ENCODE measurements at regions not wholly inside any gene's neighbourhood (a gene's known extent, or its start where the extent isn't known, plus 50 kb on each side); places are given as distances from the start of the nearest gene placed in this dataset.

DNA sequence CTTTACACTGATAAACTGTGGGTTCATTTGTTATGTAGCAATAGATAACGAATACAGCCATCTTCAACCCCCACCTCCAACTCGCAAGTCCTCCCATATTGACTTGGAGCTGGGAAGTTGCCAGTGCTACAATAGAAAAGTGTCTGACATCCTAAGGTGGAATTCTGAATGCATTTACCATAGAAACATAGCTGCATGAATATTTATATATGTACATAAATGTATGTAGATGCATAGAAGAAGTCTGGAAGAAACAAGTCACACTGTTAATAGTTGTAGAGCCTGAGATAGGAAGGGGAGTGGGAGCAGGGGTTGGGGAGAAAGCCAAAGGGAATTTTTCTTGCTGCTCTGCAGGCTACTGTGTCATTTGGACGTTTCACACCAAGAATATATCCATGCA lies 88.1 kb upstream of the SSBP2 start:
- Mint-ChIP-seq H3K27me3 (ENCODE audit: low read depth in 2 of 2) (peaks cover under 1 to 2% of the 10 kb centered on the region in 2 donors), H3K36me3 (no peaks in the 10 kb centered on the region), H3K4me1 (no peaks in the 10 kb centered on the region), H3K9me3 (no peaks in the 10 kb centered on the region), H3K4me3 (no peak overlapping the region), H3K27ac (no peak overlapping the region)
- 90% methylated on average over 2 of the region's 3 CpGs for WGBS (ENCODE audit: insufficient coverage)
- H3K9me3 ChIP-seq (ENCODE audit: control insufficient read depth, insufficient read depth, low read length): no peaks in the 10 kb centered on the region
- H3K27me3 ChIP-seq (ENCODE audit: control insufficient read depth, insufficient read depth, low read length): no peaks in the 10 kb centered on the region
- no peak for TF ChIP-seq CTCF (IDR thresholded peaks at IDR 0.05)
- no peak overlapping the region for H3K4me3 ChIP-seq (ENCODE audit: low read length)
- intact Hi-C loops (cut with micrococcal nuclease): no loop called here
- H3K27ac ChIP-seq (ENCODE audit: low read length): no peak overlapping the region
- ATAC-seq (no peak), DNase-seq (no peak)
- H3K36me3 ChIP-seq (ENCODE audit: control insufficient read depth, insufficient read depth, low read length): no peaks in the 10 kb centered on the region
- H3K4me1 ChIP-seq (ENCODE audit: control insufficient read depth, insufficient read depth, low read length): no peaks in the 10 kb centered on the region

- TF ChIP-seq CTCF (IDR thresholded peaks at IDR 0.05): peak; percentile 46
- DNase-seq (peak in 1 of 2 donors; percentile 68), ATAC-seq (peak; percentile 72 to 81 (median 76))
- Histone ChIP-seq H3K27ac (ENCODE audit: low read length) (no peak overlapping the region), H3K27me3 (ENCODE audit: control insufficient read depth, insufficient read depth, low read length) (no peaks in the 10 kb centered on the region), H3K4me3 (ENCODE audit: low read length) (no peak overlapping the region), H3K36me3 (ENCODE audit: control insufficient read depth, insufficient read depth, low read length) (no peaks in the 10 kb centered on the region), H3K9me3 (ENCODE audit: control insufficient read depth, insufficient read depth, low read length) (no peaks in the 10 kb centered on the region), H3K4me1 (ENCODE audit: control insufficient read depth, insufficient read depth, low read length) (no peaks in the 10 kb centered on the region)
- no peaks in the 10 kb centered on the region for H3K9me3 Mint-ChIP-seq
- intact Hi-C loops (cut with micrococcal nuclease): loop anchor here (1.0 kb wide), 2 partner anchors 324 to 331 kb away; no protein-coding TSS in a partner anchor
- peaks cover 3 to 8% of the 10 kb centered on the region in 2 donors for H3K27me3 Mint-ChIP-seq (ENCODE audit: low read depth in 2 of 2)
- H3K4me1 Mint-ChIP-seq: no peaks in the 10 kb centered on the region
- no peak overlapping the region for H3K4me3 Mint-ChIP-seq
- 70% methylated on average over 2 of the region's 2 CpGs for WGBS (ENCODE audit: insufficient coverage)
- H3K36me3 Mint-ChIP-seq: no peaks in the 10 kb centered on the region
- no peak overlapping the region for H3K27ac Mint-ChIP-seq
Observed at GRCh38 chr5:81838307-81838906, 87.5 kb upstream of the SSBP2 start.

DNA sequence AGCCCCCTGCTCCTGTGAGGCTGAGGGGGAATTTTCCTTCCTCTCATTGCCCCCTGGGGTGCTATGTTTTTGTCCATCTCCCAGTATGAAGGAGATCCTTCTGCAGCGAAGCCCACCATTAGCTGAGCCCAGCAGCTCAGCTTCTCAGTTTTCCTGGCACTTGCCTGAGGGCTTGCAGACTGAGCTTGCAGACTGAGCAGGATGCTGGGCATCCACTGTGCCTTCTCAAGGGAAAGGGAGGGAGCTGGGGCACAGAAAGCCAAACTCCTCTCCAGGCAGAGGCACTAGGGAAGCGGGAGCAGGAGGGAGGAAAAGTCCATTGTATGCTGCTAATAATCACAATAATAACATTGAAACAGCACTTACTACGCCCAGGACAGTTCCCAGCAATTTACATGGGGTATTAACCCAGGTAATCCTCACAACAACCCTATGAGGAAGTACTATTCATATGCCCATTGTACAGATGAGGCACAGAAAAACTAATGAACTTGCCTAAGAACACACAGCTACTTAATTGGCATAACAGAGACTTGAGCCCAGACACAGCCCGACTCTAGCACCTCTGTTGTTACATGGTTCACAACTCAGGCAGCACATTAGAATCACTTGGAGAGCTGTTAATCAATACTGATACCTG lies 86.9 kb upstream of the SSBP2 start:
- no peak overlapping the region for H3K27ac ChIP-seq (ENCODE audit: low read length)
- no peaks in the 10 kb centered on the region for H3K27me3 ChIP-seq (ENCODE audit: control insufficient read depth, insufficient read depth, low read length)
- no peaks in the 10 kb centered on the region for H3K4me1 ChIP-seq (ENCODE audit: control insufficient read depth, insufficient read depth, low read length)
- DNase-seq (no peak), ATAC-seq (no peak)
- no peak overlapping the region for H3K4me3 Mint-ChIP-seq
- H3K4me1 Mint-ChIP-seq: no peaks in the 10 kb centered on the region
- intact Hi-C loops (cut with micrococcal nuclease): loop anchor here (1.0 kb wide), 2 partner anchors 323 to 330 kb away; no protein-coding TSS in a partner anchor
- H3K4me3 ChIP-seq (ENCODE audit: low read length): no peak overlapping the region
- no peaks in the 10 kb centered on the region for H3K9me3 Mint-ChIP-seq
- no peaks in the 10 kb centered on the region for H3K36me3 ChIP-seq (ENCODE audit: control insufficient read depth, insufficient read depth, low read length)
- 85% methylated on average over 4 of the region's 4 CpGs for WGBS (ENCODE audit: insufficient coverage)
- H3K27me3 Mint-ChIP-seq (ENCODE audit: low read depth in 2 of 2): peaks cover 3 to 8% of the 10 kb centered on the region in 2 donors
- TF ChIP-seq CTCF (IDR thresholded peaks at IDR 0.05): no peak
- H3K36me3 Mint-ChIP-seq: no peaks in the 10 kb centered on the region
- no peaks in the 10 kb centered on the region for H3K9me3 ChIP-seq (ENCODE audit: control insufficient read depth, insufficient read depth, low read length)
- H3K27ac Mint-ChIP-seq: no peak overlapping the region
